ENCODE measurements at regions not wholly inside any gene's neighbourhood (a gene's known extent, or its start where the extent isn't known, plus 50 kb on each side); places are given as distances from the start of the nearest gene placed in this dataset.
"Not testable (repeated sequence)": the region's sequence is repeated elsewhere in the genome, so short reads cannot be mapped to it uniquely, and the experiment has no call there.

DNA sequence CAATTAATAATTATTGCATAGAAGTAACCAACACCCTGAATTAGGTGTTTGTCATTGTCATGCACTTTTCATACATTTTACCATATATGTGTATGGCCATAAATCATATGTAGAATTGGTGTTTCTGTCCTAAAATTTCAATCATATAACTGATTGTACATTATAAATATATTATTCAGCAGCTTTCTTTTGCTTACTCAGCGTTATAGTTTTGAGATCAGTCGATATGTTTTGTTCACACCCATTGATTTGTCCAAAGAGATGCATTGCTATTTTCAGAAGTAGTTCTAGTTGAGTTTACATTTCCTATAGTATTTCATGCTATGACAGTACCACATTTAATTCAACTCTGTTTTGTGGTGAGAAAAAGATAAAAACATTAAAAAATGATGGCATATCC is 50.5 kb upstream of the PARP4 start:
- Histone ChIP-seq H4K20me1 (ENCODE audit: insufficient read depth) (no peaks in the 10 kb centered on the region), H3K27ac (no peak overlapping the region), H3K4me1 (ENCODE audit: insufficient read depth) (peaks cover 12% of the 10 kb centered on the region; the same call in 1 of the 2 replicates), H3K4me3 (no peak overlapping the region), H2AFZ (no peak overlapping the region), H3K79me2 (ENCODE audit: insufficient read depth) (no peaks in the 10 kb centered on the region), H3F3A (ENCODE audit: insufficient read depth) (0 out of 2 replicates have a peak, but pooled peaks cover 3% of the 10 kb centered on the region), H3K36me3 (ENCODE audit: low read depth) (no peaks in the 10 kb centered on the region), H3K9ac (no peak overlapping the region), H3K9me2 (ENCODE audit: insufficient read depth) (no peaks in the 10 kb centered on the region), H3K27me3 (replicated peaks; ENCODE audit: insufficient read depth) (no peaks in the 10 kb centered on the region), H3K4me2 (ENCODE audit: unreplicated experiment) (no peak overlapping the region), H3K9me3 (ENCODE audit: low read depth) (no peaks in the 10 kb centered on the region)
- TF ChIP-seq EZH2 (IDR thresholded peaks at IDR 0.05; ENCODE audit: insufficient read depth, poor library complexity, severe bottlenecking) (no peak), EZH2phosphoT487 (IDR thresholded peaks at IDR 0.05; ENCODE audit: insufficient read depth, low read depth) (no peak)
- in situ Hi-C loops (cut with MboI), result no loop called here
- DNase-seq, result no peak
- 77 to 79% methylated on average over 2 of the region's 2 CpGs for WGBS, 2 experiments (ENCODE audit: low coverage in 1 of 2, low lambda C conversion rate in 2 of 2, missing lambda C conversion rate in 2 of 2)

DNA sequence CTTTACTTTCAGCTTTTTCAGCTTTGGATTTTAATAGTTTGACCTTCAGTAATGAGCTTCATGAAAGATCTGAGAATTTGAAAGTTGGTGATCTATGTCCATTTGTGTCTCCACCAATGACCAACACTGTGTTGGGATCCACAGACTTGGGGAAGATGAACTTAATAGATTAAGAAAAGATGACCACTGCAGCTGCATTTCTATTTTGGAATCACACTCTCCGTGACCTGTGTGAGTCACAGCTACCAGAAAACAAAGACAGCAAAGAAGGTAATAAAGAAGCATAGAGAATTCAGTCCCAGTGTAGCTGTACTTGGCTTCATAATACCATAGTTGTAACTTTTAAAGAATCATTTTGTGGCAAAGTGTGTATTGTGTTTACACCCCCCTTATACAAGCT is 51.4 kb upstream of the PARP4 start:
- in situ Hi-C loops (cut with MboI); H3K27ac ChIP-seq; H3K4me2 ChIP-seq (ENCODE audit: unreplicated experiment): not testable (repeated sequence)

DNA sequence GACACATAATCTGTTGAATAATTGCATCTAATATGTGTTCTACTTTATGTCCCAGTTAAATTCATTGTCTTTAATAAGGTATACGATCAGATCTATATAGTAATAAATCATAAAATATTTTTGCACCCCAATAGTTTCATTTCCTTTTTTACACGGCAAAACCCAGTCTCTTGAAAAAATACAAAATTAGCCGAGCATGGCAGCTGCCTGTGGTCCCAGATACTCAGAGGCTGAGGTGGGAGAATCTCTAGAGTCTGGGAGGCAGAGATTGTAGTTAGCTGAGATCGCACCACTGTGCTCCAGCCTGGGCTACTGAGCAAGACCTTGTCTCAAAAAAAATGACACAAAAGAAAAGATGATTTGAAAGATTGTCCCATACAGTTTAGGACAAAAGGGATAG is 52.3 kb upstream of the PARP4 start:
- in situ Hi-C loops (cut with MboI), result no loop called here
- H3K4me1 ChIP-seq (ENCODE audit: insufficient read depth), result peaks cover 13% of the 10 kb centered on the region; the same call in 1 of the 2 replicates
- 80 to 93% methylated on average over 4 of the region's 4 CpGs for WGBS, 2 experiments (ENCODE audit: low coverage in 1 of 2, low lambda C conversion rate in 2 of 2, missing lambda C conversion rate in 2 of 2)
- H3K4me2 ChIP-seq (ENCODE audit: unreplicated experiment), result no peak overlapping the region
- TF ChIP-seq EZH2phosphoT487 (IDR thresholded peaks at IDR 0.05; ENCODE audit: insufficient read depth, low read depth) (no peak), EZH2 (IDR thresholded peaks at IDR 0.05; ENCODE audit: insufficient read depth, poor library complexity, severe bottlenecking) (no peak)
- no peak overlapping the region for H3K4me3 ChIP-seq
- H3K27ac ChIP-seq, result no peak overlapping the region
- no peak for DNase-seq
- H4K20me1 ChIP-seq (ENCODE audit: insufficient read depth), result no peaks in the 10 kb centered on the region
- no peak overlapping the region for H2AFZ ChIP-seq
- H3K27me3 ChIP-seq (replicated peaks; ENCODE audit: insufficient read depth), result no peaks in the 10 kb centered on the region
- H3K79me2 ChIP-seq (ENCODE audit: insufficient read depth), result no peaks in the 10 kb centered on the region
- no peak overlapping the region for H3K9ac ChIP-seq
- 0 out of 2 replicates have a peak, but pooled peaks cover 4% of the 10 kb centered on the region for H3F3A ChIP-seq (ENCODE audit: insufficient read depth)
- H3K36me3 ChIP-seq (ENCODE audit: low read depth), result no peaks in the 10 kb centered on the region
- no peaks in the 10 kb centered on the region for H3K9me2 ChIP-seq (ENCODE audit: insufficient read depth)
- H3K9me3 ChIP-seq (ENCODE audit: low read depth), result no peaks in the 10 kb centered on the region

More for the DNA sequence above, 51.4 kb upstream of the PARP4 start:
- H3K79me2 ChIP-seq (ENCODE audit: insufficient read depth); H3K27me3 ChIP-seq (replicated peaks; ENCODE audit: insufficient read depth); H3K36me3 ChIP-seq (ENCODE audit: low read depth); H2AFZ ChIP-seq; H3K9me3 ChIP-seq (ENCODE audit: low read depth); H4K20me1 ChIP-seq (ENCODE audit: insufficient read depth); H3F3A ChIP-seq (ENCODE audit: insufficient read depth); H3K9ac ChIP-seq; H3K9me2 ChIP-seq (ENCODE audit: insufficient read depth); H3K4me3 ChIP-seq: not testable (repeated sequence)
- peaks cover 13% of the 10 kb centered on the region; the same call in 1 of the 2 replicates for H3K4me1 ChIP-seq (ENCODE audit: insufficient read depth)
- WGBS, 2 experiments (ENCODE audit: low coverage in 1 of 2, low lambda C conversion rate in 2 of 2, missing lambda C conversion rate in 2 of 2), result 16 to 26% methylated on average over 1 of the region's 1 CpG
- DNase-seq, result peak; percentile 57

DNA sequence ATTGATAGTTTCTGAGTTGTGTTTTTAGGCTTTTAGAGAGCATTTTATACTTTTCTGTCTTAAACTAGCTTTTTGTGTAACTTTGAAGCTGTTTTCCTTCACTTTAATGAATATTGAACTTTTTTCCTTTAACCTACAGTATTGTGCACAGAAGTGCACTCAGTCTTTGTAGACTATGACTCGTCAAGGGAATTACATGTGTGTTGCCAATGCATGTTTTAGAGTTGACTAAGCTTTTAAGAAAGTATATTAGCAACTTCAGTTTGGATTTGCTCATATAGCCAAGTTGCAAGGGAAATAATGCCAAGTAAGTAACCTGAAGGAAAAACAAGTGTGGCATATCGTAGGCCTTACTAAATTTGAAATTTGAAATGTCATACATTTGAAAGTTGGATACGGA is 55.0 kb upstream of the PARP4 start:
- H3K4me3 ChIP-seq; H3K9me2 ChIP-seq (ENCODE audit: insufficient read depth); H3K27me3 ChIP-seq (replicated peaks; ENCODE audit: insufficient read depth); H3K36me3 ChIP-seq (ENCODE audit: low read depth); H2AFZ ChIP-seq; H4K20me1 ChIP-seq (ENCODE audit: insufficient read depth); H3K9ac ChIP-seq; H3K9me3 ChIP-seq (ENCODE audit: low read depth); in situ Hi-C loops (cut with MboI); H3K79me2 ChIP-seq (ENCODE audit: insufficient read depth); H3K4me2 ChIP-seq (ENCODE audit: unreplicated experiment); H3F3A ChIP-seq (ENCODE audit: insufficient read depth); H3K27ac ChIP-seq: not testable (repeated sequence)
- DNase-seq, result peak; percentile 78
- H3K4me1 ChIP-seq (ENCODE audit: insufficient read depth), result peaks cover 13% of the 10 kb centered on the region; the same call in 1 of the 2 replicates
- WGBS, 2 experiments (ENCODE audit: low coverage in 1 of 2, low lambda C conversion rate in 2 of 2, missing lambda C conversion rate in 2 of 2), result 51 to 56% methylated on average over 3 of the region's 3 CpGs

DNA sequence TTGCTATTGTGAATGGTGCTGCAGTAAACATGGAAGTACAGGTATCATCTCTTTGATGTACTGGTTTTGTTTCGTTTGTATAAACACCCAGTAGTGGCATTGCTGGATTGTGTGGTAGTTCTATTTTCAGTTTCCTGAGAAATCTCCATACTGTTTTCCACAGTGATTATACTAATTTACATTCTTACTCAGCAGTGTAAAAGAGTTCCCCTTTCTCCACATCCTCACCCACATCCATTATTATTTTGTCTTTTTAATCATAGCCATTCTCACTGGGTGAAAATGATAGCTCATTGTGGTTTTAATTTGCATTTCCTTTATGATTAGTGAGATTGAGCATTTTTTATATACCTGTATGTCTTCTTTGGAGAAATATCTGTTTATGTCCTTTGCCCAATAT is 62.3 kb upstream of the PARP4 start:
- H3K9me2 ChIP-seq (ENCODE audit: insufficient read depth), result no peaks in the 10 kb centered on the region
- WGBS, 2 experiments (ENCODE audit: low coverage in 1 of 2, low lambda C conversion rate in 2 of 2, missing lambda C conversion rate in 2 of 2), result 33 to 46% methylated on average over 1 of the region's 1 CpG
- in situ Hi-C loops (cut with MboI), result loop anchor here (10.0 to 25.0 kb wide), 2 partner anchors 150 to 387 kb away; no protein-coding TSS in a partner anchor

DNA sequence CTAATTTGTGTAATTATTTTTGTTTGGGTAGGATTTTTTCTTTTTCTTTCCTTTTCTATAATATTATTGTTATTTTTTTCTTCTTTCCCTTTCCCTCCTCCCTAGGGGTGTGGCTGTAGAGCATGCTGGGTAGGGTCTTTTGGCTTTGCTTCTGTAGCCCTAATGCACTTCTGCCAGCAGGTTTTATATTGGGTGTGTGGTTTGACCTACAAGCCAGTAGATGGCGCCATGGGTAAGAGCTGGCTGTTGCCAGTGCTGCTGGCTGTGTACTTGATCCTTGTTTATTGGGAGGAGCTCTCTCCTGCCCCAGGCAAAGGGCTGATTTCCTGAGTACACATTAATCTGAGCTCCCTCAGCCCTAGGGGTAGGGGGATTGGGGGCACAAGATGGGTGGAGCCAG is 67.7 kb upstream of the PARP4 start:
- H3K36me3 ChIP-seq (ENCODE audit: low read depth); H3K9me3 ChIP-seq (ENCODE audit: low read depth); H3K9me2 ChIP-seq (ENCODE audit: insufficient read depth); H3K4me1 ChIP-seq (ENCODE audit: insufficient read depth); H3K27me3 ChIP-seq (replicated peaks; ENCODE audit: insufficient read depth); H3F3A ChIP-seq (ENCODE audit: insufficient read depth); H4K20me1 ChIP-seq (ENCODE audit: insufficient read depth); H3K79me2 ChIP-seq (ENCODE audit: insufficient read depth): not testable (repeated sequence)
- peak overlapping the region; percentile 75 for H3K4me2 ChIP-seq (ENCODE audit: unreplicated experiment)
- H3K27ac ChIP-seq, result 0 out of 2 replicates have a peak overlapping the region, but pooled peaks have one; percentile 7
- peak overlapping the region; percentile 95 for H2AFZ ChIP-seq
- 0% methylated on average over 1 of the region's 1 CpG for WGBS, 2 experiments (ENCODE audit: low coverage in 1 of 2, low lambda C conversion rate in 2 of 2, missing lambda C conversion rate in 2 of 2)
- H3K4me3 ChIP-seq, result peak overlapping the region; percentile 71
- peak overlapping the region; percentile 78 for H3K9ac ChIP-seq
- in situ Hi-C loops (cut with MboI), result loop anchor here (25.0 kb wide), 1 partner anchor 382 kb away; no protein-coding TSS in a partner anchor
- DNase-seq, result peak; percentile 48

More for the DNA sequence above, 62.3 kb upstream of the PARP4 start:
- Histone ChIP-seq H2AFZ (no peak overlapping the region), H3K9ac (no peak overlapping the region), H4K20me1 (ENCODE audit: insufficient read depth) (no peaks in the 10 kb centered on the region), H3F3A (ENCODE audit: insufficient read depth) (no peaks in the 10 kb centered on the region), H3K27ac (no peak overlapping the region), H3K4me1 (ENCODE audit: insufficient read depth) (no peaks in the 10 kb centered on the region), H3K36me3 (ENCODE audit: low read depth) (no peaks in the 10 kb centered on the region), H3K4me2 (ENCODE audit: unreplicated experiment) (no peak overlapping the region), H3K27me3 (replicated peaks; ENCODE audit: insufficient read depth) (no peaks in the 10 kb centered on the region; the same call in 1 of the 2 replicates), H3K79me2 (ENCODE audit: insufficient read depth) (no peaks in the 10 kb centered on the region), H3K4me3 (no peak overlapping the region), H3K9me3 (ENCODE audit: low read depth) (no peaks in the 10 kb centered on the region)
- no peak for DNase-seq
- TF ChIP-seq EZH2phosphoT487 (IDR thresholded peaks at IDR 0.05; ENCODE audit: insufficient read depth, low read depth), result no peak
- TF ChIP-seq EZH2 (IDR thresholded peaks at IDR 0.05; ENCODE audit: insufficient read depth, poor library complexity, severe bottlenecking), result no peak

DNA sequence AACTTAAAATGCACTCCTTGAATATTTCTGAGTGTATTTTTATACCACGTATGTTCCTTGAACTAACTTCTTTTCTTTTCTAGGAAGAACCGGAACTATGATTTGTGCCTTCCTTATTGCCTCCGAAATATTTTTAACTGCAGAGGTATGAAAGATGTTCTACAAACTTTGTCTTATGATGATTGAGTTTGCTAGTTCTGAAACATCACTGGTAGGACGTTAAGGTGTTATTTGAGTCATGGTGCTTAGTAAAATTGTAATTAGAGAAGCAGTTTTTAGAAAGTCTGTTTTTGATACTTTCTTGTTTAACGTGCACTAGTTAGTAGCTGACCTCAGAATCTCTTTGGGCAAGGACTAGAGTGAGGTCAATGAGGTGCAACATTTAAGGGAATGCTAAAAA is 69.0 kb upstream of the PARP4 start:
- not testable (repeated sequence) for H3K9me3 ChIP-seq (ENCODE audit: low read depth); H3K9ac ChIP-seq; H4K20me1 ChIP-seq (ENCODE audit: insufficient read depth); H3K4me1 ChIP-seq (ENCODE audit: insufficient read depth); H3F3A ChIP-seq (ENCODE audit: insufficient read depth); H3K4me3 ChIP-seq; H3K79me2 ChIP-seq (ENCODE audit: insufficient read depth); H3K4me2 ChIP-seq (ENCODE audit: unreplicated experiment); H3K9me2 ChIP-seq (ENCODE audit: insufficient read depth); H2AFZ ChIP-seq; H3K27ac ChIP-seq; H3K27me3 ChIP-seq (replicated peaks; ENCODE audit: insufficient read depth); H3K36me3 ChIP-seq (ENCODE audit: low read depth); DNase-seq
- in situ Hi-C loops (cut with MboI), result loop anchor here (25.0 kb wide), 1 partner anchor 381 kb away; no protein-coding TSS in a partner anchor
- WGBS, 2 experiments (ENCODE audit: low coverage in 1 of 2, low lambda C conversion rate in 2 of 2, missing lambda C conversion rate in 2 of 2), result 66 to 70% methylated on average over 5 of the region's 5 CpGs

All from GM23248 (cell line).